Urinary bladder (tissue), 3 donors: ENCODE measurements at regions not wholly inside any gene's neighbourhood (a gene's known extent, or its start where the extent isn't known, plus 50 kb on each side); places are given as distances from the start of the nearest gene placed in this dataset.

Experiments used
- DNase-seq: peaks from one replicate; pipeline ENCODE4 v3.0.0-alpha.2; 2015; ENCODE audit errors: extremely low spot score
- H3K27ac ChIP-seq: one replicate; pipeline ENCODE4 v1.5.1; 2013; ENCODE audit warnings: low read depth, mild to moderate bottlenecking, moderate library complexity
- H3K36me3 ChIP-seq: one replicate; pipeline ENCODE4 v1.6.1; 2013; ENCODE audit warnings: mild to moderate bottlenecking, moderate library complexity; ENCODE audit not compliant: insufficient read depth
- H3K4me1 ChIP-seq: one replicate; pipeline ENCODE4 v1.6.1; 2013; ENCODE audit warnings: mild to moderate bottlenecking, moderate library complexity; ENCODE audit not compliant: insufficient read depth
- H3K4me3 ChIP-seq: one replicate; pipeline ENCODE4 v1.5.1; 2013; ENCODE audit warnings: low read depth, low read length
- WGBS: extraction: QIAGEN DNeasy Blood & Tissue Kit; methylation state at CpG from one replicate; pipeline ENCODE4 v1.1.7; 2013; 5-methylcytosine and 5-hydroxymethylcytosine counted together
- donor health status: healthy with polysubstance abuse.
- donor health status: healthy.

DNA sequence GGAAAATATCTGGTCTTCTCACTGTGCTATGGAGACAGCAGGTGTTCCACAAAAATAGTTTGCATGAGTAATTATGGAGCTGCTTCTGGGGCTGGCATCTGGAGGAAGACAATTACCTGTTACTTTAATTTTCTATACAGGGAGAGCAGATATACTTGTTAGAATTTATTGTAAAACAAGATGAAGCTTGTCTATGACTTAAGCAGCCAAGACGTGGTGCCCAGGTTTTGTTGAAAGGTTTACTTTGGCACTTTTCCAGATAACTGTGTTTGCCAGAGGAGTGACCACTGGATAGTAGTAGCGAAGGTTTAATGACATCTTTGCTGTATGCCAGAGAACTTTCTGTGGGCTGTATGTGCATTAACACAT, 134.5 kb upstream of the KL start:
- DNase-seq: peak; percentile 63
- Histone ChIP-seq H3K4me3 (no peak overlapping the region), H3K36me3 (no peaks in the 10 kb centered on the region), H3K27ac (no peak overlapping the region), H3K4me1 (no peaks in the 10 kb centered on the region)
- 49% methylated on average over 2 of the region's 2 CpGs for WGBS

GRCh38 chr13:32882691-32883090, 133.5 kb upstream of the KL start:
- Histone ChIP-seq H3K4me3 (no peak overlapping the region), H3K36me3 (no peaks in the 10 kb centered on the region), H3K27ac (no peak overlapping the region), H3K4me1 (no peaks in the 10 kb centered on the region)
- DNase-seq: no peak

DNA sequence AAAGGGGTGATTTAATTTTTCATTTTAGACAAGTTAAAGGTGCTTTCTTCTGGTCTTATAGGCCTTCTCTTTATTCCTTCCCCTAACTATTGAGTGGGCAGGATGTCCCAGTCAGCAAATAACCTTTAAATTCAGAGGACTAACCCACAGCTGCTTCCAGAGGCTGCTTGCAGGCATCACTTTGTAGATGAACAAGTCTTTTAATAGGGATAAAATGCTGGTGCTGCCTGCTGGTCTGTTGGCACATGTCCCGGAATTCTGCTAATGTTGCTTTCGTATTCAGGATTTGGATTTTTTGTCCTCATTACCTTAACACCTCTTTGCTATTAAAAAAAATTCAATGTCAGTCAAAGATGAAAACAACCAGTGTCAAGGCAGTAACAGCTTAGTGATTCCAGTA, 132.7 kb upstream of the KL start:
- H3K4me3 ChIP-seq: no peak overlapping the region
- H3K4me1 ChIP-seq: no peaks in the 10 kb centered on the region
- H3K27ac ChIP-seq: no peak overlapping the region
- no peaks in the 10 kb centered on the region for H3K36me3 ChIP-seq
- 10% methylated on average over 2 of the region's 2 CpGs for WGBS
- no peak for DNase-seq

DNA sequence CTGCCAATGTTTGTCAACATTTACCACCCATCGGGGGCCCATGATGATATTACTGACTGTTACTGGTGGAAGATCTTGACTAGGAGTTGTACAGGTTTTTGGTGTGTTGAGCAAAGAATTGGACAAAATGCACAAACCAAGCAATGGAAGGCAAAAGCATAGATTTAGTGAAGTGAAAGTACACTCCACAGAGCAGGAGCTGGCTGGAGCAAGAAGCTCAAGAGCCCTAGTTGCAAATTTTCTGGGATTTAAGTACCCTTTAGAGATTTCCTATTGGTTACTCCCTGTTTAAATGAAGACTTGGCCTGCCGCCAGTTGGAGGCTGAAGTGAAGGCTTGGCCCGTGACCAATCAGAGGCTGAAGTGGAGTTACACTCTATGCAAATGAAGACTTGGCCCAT, 128.6 kb upstream of the KL start:
- 94% methylated on average over 3 of the region's 3 CpGs for WGBS
- no peaks in the 10 kb centered on the region for H3K4me1 ChIP-seq
- H3K4me3 ChIP-seq: no peak overlapping the region
- H3K36me3 ChIP-seq: no peaks in the 10 kb centered on the region
- H3K27ac ChIP-seq: no peak overlapping the region
- DNase-seq: no peak

DNA sequence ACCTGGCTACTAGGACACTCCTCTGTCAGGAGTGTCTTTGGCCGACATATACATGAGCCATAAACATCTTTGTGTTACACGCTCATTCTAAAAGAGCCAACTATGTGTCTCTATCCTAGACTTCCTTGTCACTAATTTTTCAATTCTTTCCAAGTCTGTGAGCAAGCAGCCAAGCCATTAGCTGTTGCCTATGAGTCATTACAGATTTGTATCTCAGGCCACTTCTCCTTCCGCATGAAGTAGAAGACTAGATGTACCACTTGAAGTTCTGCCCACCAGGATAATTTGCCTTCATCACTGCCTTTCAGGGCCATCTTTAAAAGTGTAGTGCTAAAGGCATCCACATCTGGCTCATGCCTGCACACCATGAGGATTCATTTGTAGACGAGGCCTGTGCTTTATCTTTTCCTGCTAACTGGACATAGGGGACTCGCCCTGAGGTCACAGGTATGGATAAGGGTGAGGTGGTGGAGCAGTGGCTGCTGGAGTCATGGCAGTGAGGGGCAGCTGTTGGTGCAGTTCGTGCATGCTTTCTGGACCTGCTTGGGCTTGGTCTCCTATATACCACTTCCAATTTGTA, 126.1 kb upstream of the KL start:
- 88% methylated on average over 6 of the region's 6 CpGs for WGBS
- Histone ChIP-seq H3K4me3 (no peak overlapping the region), H3K36me3 (no peaks in the 10 kb centered on the region), H3K4me1 (no peaks in the 10 kb centered on the region), H3K27ac (no peak overlapping the region)
- no peak for DNase-seq

GRCh38 chr13:32893176-32893575, 123.0 kb upstream of the KL start:
- 80% methylated on average over 6 of the region's 6 CpGs for WGBS
- Histone ChIP-seq H3K36me3 (no peaks in the 10 kb centered on the region), H3K4me1 (no peaks in the 10 kb centered on the region), H3K4me3 (no peak overlapping the region), H3K27ac (no peak overlapping the region)
- no peak for DNase-seq

DNA sequence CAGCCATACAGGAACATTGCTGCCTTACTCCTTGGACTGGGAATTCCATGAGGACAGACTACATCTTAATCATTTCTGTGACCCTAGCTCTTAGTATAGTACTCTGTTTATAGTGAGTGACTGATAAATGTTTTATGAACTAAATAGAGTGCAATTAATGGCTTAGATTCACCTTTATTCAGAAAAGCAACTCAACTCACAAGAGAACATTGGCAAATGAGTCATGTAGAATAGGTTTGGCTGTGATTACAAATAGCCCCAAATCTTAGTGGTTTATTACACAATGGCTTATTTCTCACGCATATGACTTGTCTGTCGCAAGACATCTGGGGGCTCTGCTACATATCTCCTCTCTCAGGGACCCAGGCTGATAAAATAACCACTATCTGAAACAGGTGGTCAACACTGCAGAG, 121.6 kb upstream of the KL start:
- Histone ChIP-seq H3K36me3 (no peaks in the 10 kb centered on the region), H3K4me3 (no peak overlapping the region), H3K27ac (no peak overlapping the region), H3K4me1 (no peaks in the 10 kb centered on the region)
- no peak for DNase-seq
- 61% methylated on average over 2 of the region's 2 CpGs for WGBS

GRCh38 chr13:32895296-32895695, 120.9 kb upstream of the KL start:
- Histone ChIP-seq H3K4me1 (no peaks in the 10 kb centered on the region), H3K4me3 (no peak overlapping the region), H3K27ac (no peak overlapping the region), H3K36me3 (no peaks in the 10 kb centered on the region)
- no peak for DNase-seq
- 95% methylated on average over 3 of the region's 3 CpGs for WGBS

GRCh38 chr13:32897296-32897695, 118.9 kb upstream of the KL start:
- H3K36me3 ChIP-seq: no peaks in the 10 kb centered on the region
- WGBS: 95% methylated on average over 4 of the region's 4 CpGs
- no peak overlapping the region for H3K4me3 ChIP-seq
- no peaks in the 10 kb centered on the region for H3K4me1 ChIP-seq
- DNase-seq: no peak
- no peak overlapping the region for H3K27ac ChIP-seq

DNA sequence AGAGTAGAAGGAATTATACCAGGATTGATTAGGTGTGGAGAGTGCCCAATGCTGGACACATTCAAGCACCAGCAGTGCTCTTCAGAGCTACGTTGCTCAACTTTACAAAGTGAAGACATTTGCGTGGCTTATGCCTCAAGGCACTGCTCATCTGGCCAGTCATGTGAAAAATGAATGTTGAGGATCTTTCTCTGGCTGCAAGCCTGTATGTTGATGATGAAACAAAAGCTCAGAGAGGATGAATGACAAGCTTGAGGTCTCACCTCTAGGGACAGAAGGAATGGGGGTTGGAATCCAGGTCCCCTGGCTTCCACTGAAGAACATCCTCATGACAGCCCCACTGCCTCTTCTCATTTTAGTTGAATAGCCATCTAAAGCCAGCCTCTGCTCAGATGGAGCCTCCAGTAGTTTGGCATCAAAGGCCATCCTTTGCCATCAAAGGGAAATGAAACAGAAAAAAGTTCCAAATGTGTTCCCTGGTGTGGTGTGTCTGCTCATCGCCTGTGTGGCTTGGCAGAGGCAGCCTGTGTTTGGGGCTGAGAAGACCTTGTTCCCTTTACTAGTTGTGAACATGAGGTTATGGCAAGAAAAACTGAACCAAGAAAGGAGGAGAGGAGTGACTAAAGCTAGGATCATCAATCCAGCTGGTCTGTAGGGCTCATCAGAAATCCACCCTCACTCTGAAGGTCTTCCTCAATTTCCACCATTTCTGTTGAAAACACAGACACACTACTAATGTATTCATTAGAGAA, 114.0 kb upstream of the KL start:
- H3K4me1 ChIP-seq: no peaks in the 10 kb centered on the region
- no peak for DNase-seq
- H3K36me3 ChIP-seq: no peaks in the 10 kb centered on the region
- WGBS: 71% methylated on average over 3 of the region's 3 CpGs
- no peak overlapping the region for H3K27ac ChIP-seq
- H3K4me3 ChIP-seq: no peak overlapping the region

DNA sequence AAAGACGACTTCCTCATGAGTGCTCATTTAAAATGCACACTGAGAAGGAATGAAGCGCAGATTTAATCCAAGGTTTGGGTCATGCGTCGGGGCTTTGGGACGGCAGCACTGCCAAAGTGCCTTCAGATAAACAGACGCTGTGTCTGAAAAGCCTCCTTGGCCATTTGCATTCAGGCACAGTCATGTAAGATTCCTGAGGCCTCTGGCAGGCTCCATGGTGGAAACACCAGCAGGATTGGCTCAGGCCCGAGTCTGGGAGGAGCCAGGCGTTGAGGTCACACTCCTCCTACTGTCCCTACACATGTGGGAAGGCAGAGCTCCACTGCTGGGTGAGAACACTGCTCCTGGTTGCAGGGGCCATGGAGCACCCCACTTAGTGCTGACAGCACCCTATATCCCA, 113.3 kb upstream of the KL start:
- WGBS: 32% methylated on average over 8 of the region's 8 CpGs
- Histone ChIP-seq H3K36me3 (no peaks in the 10 kb centered on the region), H3K4me3 (no peak overlapping the region), H3K27ac (no peak overlapping the region), H3K4me1 (no peaks in the 10 kb centered on the region)
- DNase-seq: no peak

DNA sequence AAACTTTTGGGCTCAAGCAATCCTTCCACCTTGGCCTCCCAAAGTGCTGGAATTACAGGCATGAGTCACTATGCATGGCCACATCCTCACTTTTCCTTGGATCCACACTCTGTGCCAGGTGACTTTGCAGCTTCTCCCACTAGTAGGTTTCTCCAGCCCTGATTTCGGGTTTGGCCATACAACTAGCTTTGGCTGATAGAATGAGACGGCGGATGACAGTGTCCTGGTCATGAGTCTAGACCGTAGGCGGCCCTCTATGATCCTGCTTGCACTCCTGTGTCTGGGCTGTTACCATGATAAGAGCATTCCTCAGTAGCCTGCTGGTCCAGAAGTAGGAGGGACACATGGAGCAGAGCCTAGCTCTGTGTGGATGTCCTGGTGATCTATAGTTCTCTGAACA, 112.5 kb upstream of the KL start:
- Histone ChIP-seq H3K4me3 (no peak overlapping the region), H3K27ac (no peak overlapping the region), H3K36me3 (no peaks in the 10 kb centered on the region), H3K4me1 (no peaks in the 10 kb centered on the region)
- 92% methylated on average over 5 of the region's 5 CpGs for WGBS
- DNase-seq: no peak

DNA sequence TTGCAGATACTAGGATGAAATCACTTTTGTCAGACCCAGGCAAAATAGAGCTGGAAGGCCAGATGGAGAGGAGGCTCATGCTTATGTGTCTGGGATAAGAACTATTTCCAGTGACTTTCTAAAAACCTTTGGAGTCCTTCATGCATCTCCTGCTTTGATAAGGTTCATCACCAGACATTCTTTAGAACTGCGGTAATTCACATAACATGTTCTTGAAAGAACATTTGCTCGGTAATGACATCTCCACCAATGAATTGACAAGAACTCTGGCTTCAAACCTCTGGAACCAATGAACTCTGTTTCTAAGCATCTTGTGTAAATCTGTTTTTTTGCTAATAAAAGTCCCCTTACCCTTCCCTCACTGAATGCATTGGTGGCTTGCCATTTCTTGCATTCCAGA, 112.0 kb upstream of the KL start:
- Histone ChIP-seq H3K27ac (no peak overlapping the region), H3K4me1 (no peaks in the 10 kb centered on the region), H3K4me3 (no peak overlapping the region), H3K36me3 (no peaks in the 10 kb centered on the region)
- DNase-seq: no peak
- WGBS: 75% methylated on average over 2 of the region's 2 CpGs

GRCh38 chr13:32905063-32905863, 111.0 kb upstream of the KL start:
- 68% methylated on average over 6 of the region's 6 CpGs for WGBS
- H3K27ac ChIP-seq: no peak overlapping the region

More at GRCh38 chr13:32905063-32905863, 111.0 kb upstream of the KL start:
- no peak for DNase-seq
- H3K4me1 ChIP-seq: no peaks in the 10 kb centered on the region
- H3K36me3 ChIP-seq: no peaks in the 10 kb centered on the region
- H3K4me3 ChIP-seq: no peak overlapping the region
